Stimulated activated effector memory CD8-positive, alpha-beta T cell treated with anti-CD3 and anti-CD28 coated beads, Interleukin-12 subunit alpha, Interleukin-12 subunit beta, amount 100 ng/mL, for 72 hours (primary cell): ENCODE measurements at regions not wholly inside any gene's neighbourhood (a gene's known extent, or its start where the extent isn't known, plus 50 kb on each side); places are given as distances from the start of the nearest gene placed in this dataset.
A peak's percentile ranks its signal among the peaks of the same experiment; 100 is the strongest.
"Not testable (repeated sequence)": the region's sequence is repeated elsewhere in the genome, so short reads cannot be mapped to it uniquely, and the experiment has no call there.

Experiments
- ATAC-seq: fragments of 150-1000 bp; cut with Tn5 transposase; 2 replicates; pipeline ENCODE4 v1.10.0; 2021
- DNase-seq, 2 donors: peaks; one replicate each; pipeline ENCODE4 v3.0.0; 2021 to 2022; ENCODE audit warnings: low spot score in 2 of 2
- H3K27ac Mint-ChIP-seq: one replicate; pipeline ENCODE4 v1.8.0; 2022; ENCODE audit warnings: mild to moderate bottlenecking, mixed read lengths
- H3K36me3 Mint-ChIP-seq: one replicate; pipeline ENCODE4 v1.8.0; 2022; ENCODE audit warnings: mild to moderate bottlenecking, mixed read lengths
- H3K4me1 Mint-ChIP-seq: one replicate; pipeline ENCODE4 v1.8.0; 2022; ENCODE audit warnings: mixed read lengths
- H3K4me3 Mint-ChIP-seq: one replicate; pipeline ENCODE4 v1.8.0; 2022; ENCODE audit warnings: mild to moderate bottlenecking, mixed read lengths
- H3K9me3 Mint-ChIP-seq: one replicate; pipeline ENCODE4 v1.8.0; 2022; ENCODE audit warnings: mixed read lengths

DNA sequence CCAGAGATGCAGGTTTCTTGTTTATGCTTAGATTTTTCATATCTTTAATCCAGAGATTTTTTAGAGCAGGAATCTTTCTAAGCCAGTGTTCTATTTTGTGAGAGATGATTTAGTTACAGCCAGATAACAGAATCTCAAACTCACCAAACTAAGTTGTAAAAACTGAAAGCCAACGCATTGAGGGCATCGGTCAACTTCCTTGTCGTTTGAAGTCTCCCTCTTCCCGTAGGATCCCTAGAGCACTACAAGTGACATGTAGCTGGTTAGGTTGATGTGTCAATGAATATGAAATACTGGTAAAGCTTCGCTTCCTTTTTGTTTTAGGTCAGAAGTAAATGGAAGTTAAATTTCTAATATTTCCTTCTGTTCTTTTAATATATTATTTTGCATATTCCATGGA is 139.6 kb downstream of the YIPF5 start:
- DNase-seq: no peak
- Mint-ChIP-seq H3K27ac (no peak overlapping the region), H3K36me3 (no peaks in the 10 kb centered on the region), H3K4me3 (no peak overlapping the region), H3K9me3 (no peaks in the 10 kb centered on the region), H3K4me1 (no peaks in the 10 kb centered on the region)
- ATAC-seq: no peak

DNA sequence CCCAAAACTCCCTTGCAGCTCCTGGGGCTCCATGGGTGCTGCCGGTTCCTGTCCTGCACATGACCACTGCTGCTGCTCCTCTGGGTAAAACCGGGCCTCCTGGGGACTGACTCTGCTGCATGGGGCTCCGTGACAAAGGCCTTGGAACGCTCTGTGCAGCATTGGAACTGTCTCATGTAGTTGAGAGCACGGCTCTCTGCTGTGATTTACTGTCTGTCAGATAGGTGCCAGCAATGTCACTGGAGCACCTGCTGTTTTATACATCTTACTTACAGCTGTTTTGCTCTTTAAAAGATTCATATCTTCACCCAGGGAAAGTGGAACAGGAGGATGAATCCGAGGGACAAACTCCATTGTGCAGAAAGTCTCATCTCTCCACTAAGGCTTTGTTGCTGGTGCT is 138.1 kb downstream of the YIPF5 start:
- no peak for DNase-seq

DNA sequence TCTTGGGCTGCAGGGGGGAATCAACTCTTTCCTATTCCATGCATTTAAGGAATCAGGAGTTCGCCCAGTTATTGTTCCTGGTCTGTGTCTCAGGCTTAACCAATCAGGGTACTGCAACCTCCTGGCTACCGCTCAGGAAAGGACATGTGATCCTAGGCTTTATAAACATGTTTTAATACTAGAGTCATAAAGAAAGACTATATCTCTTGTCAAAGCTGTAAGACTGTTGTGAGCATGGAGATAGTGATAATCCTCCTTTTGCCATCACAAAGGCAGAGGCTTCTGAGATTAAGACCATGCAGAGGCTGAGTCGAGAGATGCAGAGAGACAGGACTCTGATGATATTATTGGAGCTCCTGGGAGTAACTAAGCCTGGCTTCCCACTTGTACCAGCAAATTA is 137.0 kb downstream of the YIPF5 start:
- H3K27ac Mint-ChIP-seq: no peak overlapping the region
- H3K36me3 Mint-ChIP-seq: no peaks in the 10 kb centered on the region
- H3K4me1 Mint-ChIP-seq: no peaks in the 10 kb centered on the region
- ATAC-seq (no peak), DNase-seq (no peak)
- no peaks in the 10 kb centered on the region for H3K9me3 Mint-ChIP-seq
- no peak overlapping the region for H3K4me3 Mint-ChIP-seq

More for the DNA sequence above, 138.1 kb downstream of the YIPF5 start:
- H3K36me3 Mint-ChIP-seq: no peaks in the 10 kb centered on the region
- H3K4me3 Mint-ChIP-seq: no peak overlapping the region
- H3K27ac Mint-ChIP-seq: no peak overlapping the region
- ATAC-seq: no peak
- no peaks in the 10 kb centered on the region for H3K4me1 Mint-ChIP-seq
- H3K9me3 Mint-ChIP-seq: no peaks in the 10 kb centered on the region

DNA sequence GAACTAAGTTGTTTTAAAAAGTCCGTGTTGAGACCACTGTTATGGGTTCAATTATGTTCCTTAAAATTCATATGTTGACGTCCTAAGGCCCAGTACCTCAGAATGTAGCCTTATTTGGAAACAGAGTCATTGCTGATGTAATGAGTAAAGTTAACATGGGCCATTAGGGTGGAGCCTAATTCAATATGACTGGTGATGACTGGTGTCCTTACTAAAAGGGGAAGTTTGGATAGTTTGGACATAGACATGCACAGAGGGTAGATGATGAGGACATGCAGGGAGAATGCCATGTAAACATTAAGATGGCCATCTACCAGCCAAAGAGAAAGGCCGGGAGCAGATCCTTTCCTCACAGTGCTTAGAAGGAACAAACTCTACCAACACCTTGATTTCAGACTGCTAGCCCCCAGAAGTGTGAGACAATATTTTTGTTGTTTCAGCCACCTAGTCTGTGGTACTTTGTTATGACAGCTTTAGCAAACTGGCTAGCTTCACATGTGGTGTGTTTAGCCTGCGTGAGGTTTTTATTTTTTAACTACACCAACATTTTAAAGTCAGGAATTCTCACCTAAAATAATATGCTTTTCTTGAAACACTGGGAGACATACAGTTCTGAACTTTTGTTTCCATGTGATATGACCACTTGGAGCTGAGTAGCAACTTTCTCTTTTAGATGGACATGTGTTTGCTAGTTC is 135.3 kb downstream of the YIPF5 start:
- ATAC-seq: no peak
- no peak overlapping the region for H3K4me3 Mint-ChIP-seq
- no peaks in the 10 kb centered on the region for H3K9me3 Mint-ChIP-seq
- no peaks in the 10 kb centered on the region for H3K4me1 Mint-ChIP-seq
- no peaks in the 10 kb centered on the region for H3K36me3 Mint-ChIP-seq
- no peak overlapping the region for H3K27ac Mint-ChIP-seq
- no peak for DNase-seq

DNA sequence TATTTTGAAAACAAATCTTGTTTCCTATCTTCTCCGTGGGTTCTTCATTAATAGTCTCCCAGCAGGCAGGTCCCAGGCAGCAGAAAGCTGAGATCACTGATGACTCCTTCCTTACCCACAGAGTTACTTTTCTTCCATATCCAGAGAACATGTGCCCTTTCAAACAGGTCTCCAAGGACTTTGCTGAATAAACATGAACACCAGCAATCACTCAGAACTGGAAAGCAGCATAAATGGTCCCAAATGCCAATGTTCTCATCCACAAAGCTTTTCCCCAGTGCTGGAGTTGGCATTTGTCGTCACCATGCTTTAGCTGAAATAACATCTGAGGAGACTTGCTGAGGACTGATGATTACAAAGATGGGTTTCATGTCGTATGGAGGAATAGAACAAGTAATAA is 134.0 kb downstream of the YIPF5 start:
- ATAC-seq: no peak
- no peak for DNase-seq
- H3K9me3 Mint-ChIP-seq: no peaks in the 10 kb centered on the region
- no peaks in the 10 kb centered on the region for H3K36me3 Mint-ChIP-seq
- no peaks in the 10 kb centered on the region for H3K4me1 Mint-ChIP-seq
- H3K4me3 Mint-ChIP-seq: no peak overlapping the region
- H3K27ac Mint-ChIP-seq: no peak overlapping the region

DNA sequence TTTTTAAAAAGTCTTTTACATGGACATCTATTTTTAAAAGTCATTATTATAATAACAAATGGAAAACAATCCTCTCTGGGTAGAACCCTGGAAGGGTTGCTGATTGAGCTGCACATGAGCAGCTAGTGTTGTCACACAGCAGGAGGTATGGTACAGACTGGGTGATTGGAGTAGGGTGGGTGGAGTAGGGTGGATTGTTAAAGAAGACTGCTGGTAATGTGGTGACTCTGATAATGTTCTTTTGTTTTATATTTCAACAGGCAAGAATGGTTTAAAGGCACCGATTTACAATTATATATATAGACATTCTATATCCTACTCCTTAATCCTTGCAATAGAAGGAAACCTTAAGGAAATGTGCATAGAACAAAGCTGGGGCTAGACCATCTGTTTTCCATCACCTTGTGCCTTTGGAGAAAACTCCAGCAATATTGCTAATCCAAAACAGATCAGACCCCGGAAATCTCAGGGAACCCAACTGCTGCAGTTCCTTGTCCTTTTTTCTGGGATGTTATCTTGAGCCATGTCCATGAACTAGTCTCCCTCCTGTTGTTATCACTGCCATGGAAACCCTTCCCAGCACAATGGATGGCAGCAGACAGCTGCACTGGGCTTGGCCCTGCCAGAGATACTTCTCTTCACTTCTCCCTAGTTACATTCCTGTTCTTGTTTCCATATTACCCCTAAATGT is 129.7 kb downstream of the YIPF5 start:
- DNase-seq (no peak), ATAC-seq (no peak)
- H3K4me3 Mint-ChIP-seq: no peak overlapping the region
- no peaks in the 10 kb centered on the region for H3K4me1 Mint-ChIP-seq
- no peak overlapping the region for H3K27ac Mint-ChIP-seq
- no peaks in the 10 kb centered on the region for H3K9me3 Mint-ChIP-seq
- no peaks in the 10 kb centered on the region for H3K36me3 Mint-ChIP-seq

DNA sequence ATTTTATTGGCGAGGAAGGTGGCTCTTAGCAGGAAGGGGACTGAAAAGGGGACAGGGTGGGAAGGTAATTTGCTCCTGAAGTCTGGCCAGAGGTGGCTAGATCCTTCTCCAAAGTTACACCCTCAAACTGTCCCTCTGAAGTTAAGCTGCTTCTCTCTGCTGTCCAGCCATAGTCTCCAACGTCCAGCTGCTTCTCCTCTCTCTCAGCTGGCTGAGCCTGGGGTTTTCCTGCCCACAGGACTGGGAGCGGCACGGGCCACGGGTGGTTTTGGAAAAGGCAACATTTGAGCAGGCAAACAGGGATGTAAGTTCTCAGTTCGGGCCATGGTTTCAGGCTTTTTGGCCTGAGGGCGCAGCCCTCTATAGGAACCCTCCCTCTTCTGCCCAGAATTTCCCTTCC is 128.3 kb downstream of the YIPF5 start:
- H3K4me3 Mint-ChIP-seq: no peak overlapping the region
- DNase-seq: no peak
- no peaks in the 10 kb centered on the region for H3K4me1 Mint-ChIP-seq
- no peaks in the 10 kb centered on the region for H3K36me3 Mint-ChIP-seq
- no peaks in the 10 kb centered on the region for H3K9me3 Mint-ChIP-seq
- ATAC-seq: no peak
- no peak overlapping the region for H3K27ac Mint-ChIP-seq

DNA sequence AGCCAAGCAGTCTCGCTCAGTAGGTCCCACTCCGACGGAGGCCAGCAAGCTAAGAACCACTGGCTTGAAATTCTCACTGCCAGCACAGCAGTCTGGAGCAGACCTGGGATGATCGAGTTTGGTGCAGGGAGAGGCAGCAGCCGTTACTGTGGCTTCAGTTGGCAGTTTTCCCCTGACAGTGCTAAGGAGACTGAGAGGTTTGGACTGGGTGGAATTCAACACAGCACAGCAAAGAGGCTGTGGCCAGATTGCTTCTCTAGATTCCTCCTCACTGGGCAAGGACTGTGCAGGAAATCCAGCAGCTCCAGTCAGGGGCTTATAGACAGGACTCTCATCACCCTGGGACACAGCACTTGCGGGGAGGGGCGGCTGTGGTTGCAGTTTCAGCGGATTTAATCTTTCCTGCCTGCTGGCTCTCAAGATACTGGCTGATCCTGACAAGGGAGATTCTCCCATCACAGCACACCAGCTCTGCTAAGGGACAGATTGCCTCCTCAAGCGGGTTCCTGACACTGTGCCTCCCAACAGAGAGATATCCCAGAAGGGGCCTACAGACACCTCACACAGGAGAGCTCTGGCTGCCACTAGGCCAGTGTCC is 122.1 kb downstream of the YIPF5 start:
- ATAC-seq (no peak), DNase-seq (no peak)
- no peaks in the 10 kb centered on the region for H3K4me1 Mint-ChIP-seq
- H3K27ac Mint-ChIP-seq: no peak overlapping the region
- no peak overlapping the region for H3K4me3 Mint-ChIP-seq
- no peaks in the 10 kb centered on the region for H3K9me3 Mint-ChIP-seq
- no peaks in the 10 kb centered on the region for H3K36me3 Mint-ChIP-seq

DNA sequence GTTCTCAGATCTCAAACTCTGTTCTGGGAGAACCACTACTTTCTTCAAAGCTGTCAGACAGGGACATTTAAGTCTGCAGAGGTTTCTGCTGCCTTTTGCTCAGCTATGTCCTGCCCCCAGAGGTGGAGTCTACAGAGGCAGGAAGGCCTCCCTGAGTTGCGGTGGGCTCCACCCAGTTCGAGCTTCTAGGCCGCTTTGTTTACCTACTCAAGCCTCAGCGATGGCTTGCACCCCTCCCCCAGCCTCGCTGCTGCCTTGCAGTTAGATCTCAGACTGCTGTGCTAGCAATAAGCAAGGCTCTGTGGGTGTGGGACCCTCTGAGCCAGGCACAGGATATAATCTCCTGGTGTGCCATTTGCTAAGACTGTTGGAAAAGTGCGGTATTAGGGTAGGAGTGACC is 115.1 kb downstream of the YIPF5 start:
- H3K4me1 Mint-ChIP-seq, H3K27ac Mint-ChIP-seq, H3K4me3 Mint-ChIP-seq, ATAC-seq, H3K9me3 Mint-ChIP-seq, DNase-seq, H3K36me3 Mint-ChIP-seq: not testable (repeated sequence)

DNA sequence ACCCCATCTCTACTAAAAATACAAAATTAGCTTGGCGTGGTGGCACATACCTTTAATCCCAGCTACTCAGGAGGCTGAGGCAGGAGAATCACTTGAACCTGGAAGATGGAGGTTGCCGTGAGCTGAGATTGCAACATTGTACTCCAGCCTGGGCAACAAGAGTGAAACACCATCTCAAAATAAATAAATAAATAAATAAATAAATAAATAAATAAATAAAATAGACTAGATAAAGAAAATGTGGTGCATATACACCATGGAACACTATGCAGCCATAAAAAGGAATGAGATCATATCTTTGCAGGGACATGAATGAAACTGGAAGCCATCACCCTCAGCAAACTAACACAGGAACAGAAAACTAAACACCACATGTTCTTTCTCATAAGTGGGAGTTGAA is 110.4 kb downstream of the YIPF5 start:
- not testable (repeated sequence) for H3K27ac Mint-ChIP-seq, H3K4me3 Mint-ChIP-seq, DNase-seq, ATAC-seq, H3K9me3 Mint-ChIP-seq, H3K4me1 Mint-ChIP-seq, H3K36me3 Mint-ChIP-seq

DNA sequence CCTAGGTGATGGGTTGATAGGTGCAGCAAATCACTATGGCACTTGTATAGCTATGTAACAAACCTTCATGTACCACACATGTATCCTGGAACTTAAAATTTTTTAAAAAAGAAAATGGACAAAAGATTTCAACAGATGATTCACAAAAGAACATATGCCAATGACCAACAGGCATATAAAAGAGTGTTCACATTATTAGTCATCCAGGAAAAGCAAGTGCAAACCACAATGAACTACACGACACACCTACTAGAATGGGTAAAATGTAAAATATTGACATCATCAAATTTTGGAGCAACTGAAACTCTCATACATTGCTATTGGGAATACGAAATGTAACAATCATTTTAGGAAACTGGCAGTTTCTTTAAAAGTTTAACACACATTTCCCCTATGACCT is 109.9 kb downstream of the YIPF5 start:
- peak; percentile 67 for ATAC-seq
- Mint-ChIP-seq H3K36me3 (no peaks in the 10 kb centered on the region), H3K4me1 (no peaks in the 10 kb centered on the region), H3K9me3 (peaks cover 2% of the 10 kb centered on the region), H3K27ac (no peak overlapping the region), H3K4me3 (no peak overlapping the region)
- DNase-seq: no peak

DNA sequence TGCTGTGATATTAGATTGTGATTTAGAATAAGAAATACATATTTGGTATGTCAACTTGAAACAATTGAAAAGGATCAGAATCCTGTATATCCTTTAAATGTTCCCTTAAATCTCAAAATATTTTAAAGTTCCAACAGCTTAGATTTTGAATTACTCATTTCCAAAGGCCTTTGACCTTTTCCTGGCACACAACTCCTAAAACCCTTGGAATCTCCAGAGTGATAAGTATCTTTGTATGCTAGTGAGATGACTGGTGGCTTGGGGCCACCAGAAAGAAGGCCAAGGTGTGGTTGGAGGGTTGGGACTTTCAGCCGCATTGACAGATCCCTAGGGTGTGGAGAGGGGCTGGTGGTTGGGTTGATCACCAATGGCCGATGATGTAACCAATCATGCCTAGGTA is 104.7 kb downstream of the YIPF5 start:
- ATAC-seq: no peak
- DNase-seq: no peak
- no peaks in the 10 kb centered on the region for H3K36me3 Mint-ChIP-seq
- H3K4me3 Mint-ChIP-seq: no peak overlapping the region
- no peak overlapping the region for H3K27ac Mint-ChIP-seq
- peaks cover under 1% of the 10 kb centered on the region for H3K9me3 Mint-ChIP-seq
- no peaks in the 10 kb centered on the region for H3K4me1 Mint-ChIP-seq

DNA sequence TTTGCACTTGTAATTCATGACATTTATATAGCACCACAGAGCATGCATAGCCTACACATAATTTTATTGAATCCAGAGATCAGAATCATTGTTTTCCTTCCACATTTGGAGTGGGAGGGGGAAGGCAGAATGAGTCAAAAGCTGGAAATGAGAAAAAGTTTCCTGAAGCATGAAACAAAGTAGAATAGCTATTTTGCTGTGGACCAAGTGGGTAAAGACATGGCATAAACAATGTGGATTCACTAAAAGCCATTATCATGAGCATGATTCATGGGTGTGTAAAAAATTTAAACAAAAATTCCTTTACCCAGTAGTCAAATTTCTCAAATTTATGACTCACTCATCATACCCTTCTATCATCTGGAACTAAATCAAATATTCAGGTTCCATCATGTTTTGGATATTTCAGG is 97.9 kb downstream of the YIPF5 start:
- Mint-ChIP-seq H3K9me3 (peaks cover 3% of the 10 kb centered on the region), H3K27ac (no peak overlapping the region), H3K36me3 (no peaks in the 10 kb centered on the region), H3K4me3 (no peak overlapping the region), H3K4me1 (no peaks in the 10 kb centered on the region)
- ATAC-seq (no peak), DNase-seq (no peak)

DNA sequence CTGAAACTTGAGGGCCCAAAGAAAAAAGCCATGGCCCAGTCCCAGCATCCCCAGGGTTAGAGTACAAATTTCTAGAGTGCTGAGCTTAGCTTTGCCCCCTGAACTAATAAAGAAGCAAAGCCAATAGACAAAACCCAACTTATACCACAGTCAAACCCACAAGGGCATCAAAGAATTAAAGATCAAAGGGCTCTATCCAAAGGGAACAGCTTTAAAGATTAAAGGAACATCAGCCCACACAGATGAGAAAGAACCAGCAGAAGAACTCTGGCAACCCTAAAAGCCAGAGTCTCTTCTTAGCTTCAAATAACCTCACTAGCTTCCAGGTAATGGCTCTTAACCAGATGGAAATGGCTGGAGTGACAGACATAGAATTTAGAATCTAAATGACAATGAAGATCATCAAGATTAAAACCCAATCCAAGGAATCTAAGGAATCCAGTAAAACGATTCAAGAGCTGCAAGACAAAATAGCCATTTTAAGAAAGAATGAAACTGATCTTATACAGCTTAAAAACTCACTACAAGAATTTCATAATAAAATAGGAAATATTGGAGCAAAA is 93.9 kb downstream of the YIPF5 start:
- no peak overlapping the region for H3K4me3 Mint-ChIP-seq
- DNase-seq: no peak
- no peaks in the 10 kb centered on the region for H3K36me3 Mint-ChIP-seq
- ATAC-seq: no peak
- peaks cover 8% of the 10 kb centered on the region for H3K9me3 Mint-ChIP-seq
- no peaks in the 10 kb centered on the region for H3K4me1 Mint-ChIP-seq
- no peak overlapping the region for H3K27ac Mint-ChIP-seq

DNA sequence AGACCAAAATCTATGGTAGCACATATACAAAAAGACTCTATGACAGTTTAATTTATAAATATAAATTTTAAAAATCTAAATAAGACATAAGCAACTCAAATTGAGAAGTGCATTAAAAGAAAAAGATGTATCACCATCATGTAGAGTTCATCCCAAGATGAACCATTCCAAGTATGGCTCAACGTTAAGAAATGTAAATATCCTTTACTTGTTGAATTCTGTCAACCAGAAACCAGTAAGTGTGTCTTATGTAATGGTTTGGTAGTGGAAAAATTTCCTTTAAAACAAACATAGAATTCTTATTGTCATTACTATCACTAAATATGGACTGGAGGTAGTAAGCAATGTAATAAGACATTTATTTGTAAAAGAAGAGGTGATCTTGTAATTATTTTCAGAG is 87.3 kb downstream of the YIPF5 start:
- H3K27ac Mint-ChIP-seq: no peak overlapping the region
- H3K4me3 Mint-ChIP-seq: no peak overlapping the region
- peaks cover 8% of the 10 kb centered on the region for H3K9me3 Mint-ChIP-seq
- no peaks in the 10 kb centered on the region for H3K4me1 Mint-ChIP-seq
- ATAC-seq (no peak), DNase-seq (no peak)
- H3K36me3 Mint-ChIP-seq: no peaks in the 10 kb centered on the region

DNA sequence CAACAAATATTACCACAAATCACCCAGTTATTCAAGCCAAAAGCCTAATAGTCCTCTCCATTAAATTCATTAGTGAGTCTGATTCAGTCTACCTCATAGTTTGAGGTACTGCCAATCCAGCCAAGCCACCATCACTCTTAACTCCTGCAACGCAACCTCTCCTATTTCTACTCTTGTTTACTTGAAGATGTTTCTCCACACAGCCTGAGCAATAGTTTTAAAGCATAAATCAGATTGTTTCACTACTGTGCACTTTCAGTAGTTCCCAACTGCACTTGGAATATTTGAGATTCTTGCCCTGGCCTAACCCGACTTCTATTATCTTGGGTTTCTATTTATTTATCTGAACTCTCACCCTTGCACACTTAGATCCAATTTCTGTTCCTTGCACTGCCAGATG is 85.5 kb downstream of the YIPF5 start:
- H3K36me3 Mint-ChIP-seq: no peaks in the 10 kb centered on the region
- H3K9me3 Mint-ChIP-seq: peaks cover 8% of the 10 kb centered on the region
- no peak overlapping the region for H3K4me3 Mint-ChIP-seq
- ATAC-seq (no peak), DNase-seq (no peak)
- H3K27ac Mint-ChIP-seq: no peak overlapping the region
- no peaks in the 10 kb centered on the region for H3K4me1 Mint-ChIP-seq
